VCaP (cell line): ENCODE measurements at regions not wholly inside any gene's neighbourhood (a gene's known extent, or its start where the extent isn't known, plus 50 kb on each side); places are given as distances from the start of the nearest gene placed in this dataset.

Experiments
- H3K27ac ChIP-seq: fragments of 450-650 bp; 2 replicates; pipeline ENCODE4 v1.5.1; 2017
- CTCF ChIP-seq: fragments of 450-650 bp; conservative IDR thresholded peaks from 2 replicates; pipeline ENCODE4 v1.5.1; 2017; ENCODE audit warnings: mild to moderate bottlenecking, moderate library complexity

- no peak overlapping the region for H3K27ac ChIP-seq
- no peak for TF ChIP-seq CTCF
Measured at GRCh38 chr11:87971354-87971753, 203.9 kb downstream of the RAB38 start.

- H3K27ac ChIP-seq, result no peak overlapping the region
- no peak for TF ChIP-seq CTCF
Measured at GRCh38 chr11:87970762-87971161, 204.5 kb downstream of the RAB38 start.

- TF ChIP-seq CTCF, result no peak
- no peak overlapping the region for H3K27ac ChIP-seq
Measured at GRCh38 chr11:87967459-87967858, 207.8 kb downstream of the RAB38 start.

GRCh38 chr11:87966694-87967093 lies 208.5 kb downstream of the RAB38 start:
- no peak overlapping the region for H3K27ac ChIP-seq
- no peak for TF ChIP-seq CTCF

GRCh38 chr11:87966216-87966615 lies 209.0 kb downstream of the RAB38 start:
- no peak overlapping the region for H3K27ac ChIP-seq
- TF ChIP-seq CTCF, result no peak

GRCh38 chr11:87961606-87962005 lies 213.6 kb downstream of the RAB38 start:
- no peak for TF ChIP-seq CTCF

GRCh38 chr11:87957961-87958360 lies 217.3 kb downstream of the RAB38 start:
- no peak for TF ChIP-seq CTCF

More at GRCh38 chr11:87961606-87962005, 213.6 kb downstream of the RAB38 start:
- no peak overlapping the region for H3K27ac ChIP-seq

GRCh38 chr11:87954476-87954875 lies 220.8 kb downstream of the RAB38 start:
- no peak for TF ChIP-seq CTCF
- H3K27ac ChIP-seq, result no peak overlapping the region

More at GRCh38 chr11:87957961-87958360, 217.3 kb downstream of the RAB38 start:
- H3K27ac ChIP-seq, result no peak overlapping the region
